ENCODE measurements at regions not wholly inside any gene's neighbourhood (a gene's known extent, or its start where the extent isn't known, plus 50 kb on each side); places are given as distances from the start of the nearest gene placed in this dataset.

GRCh38 chr20:53712212-53712977 is 118.8 kb upstream of the ZNF217 start:
- peak; percentile 19 for DNase-seq

GRCh38 chr20:53711333-53712211 is 117.9 kb upstream of the ZNF217 start:
- no peak for DNase-seq

GRCh38 chr20:53708129-53708968 is 114.7 kb upstream of the ZNF217 start:
- DNase-seq, result no peak

- DNase-seq, result no peak
Measured at GRCh38 chr20:53707371-53708055, 113.9 kb upstream of the ZNF217 start.

GRCh38 chr20:53706466-53707370 is 113.1 kb upstream of the ZNF217 start:
- no peak for DNase-seq

GRCh38 chr20:53706008-53706465 is 112.4 kb upstream of the ZNF217 start:
- DNase-seq, result no peak

GRCh38 chr20:53702617-53703016 is 109.0 kb upstream of the ZNF217 start:
- no peak for DNase-seq

GRCh38 chr20:53699906-53700305 is 106.3 kb upstream of the ZNF217 start:
- DNase-seq, result no peak

GRCh38 chr20:53699085-53699674 is 105.5 kb upstream of the ZNF217 start:
- DNase-seq, result no peak

- DNase-seq, result no peak
Measured at GRCh38 chr20:53698371-53698978, 104.8 kb upstream of the ZNF217 start.

GRCh38 chr20:53695797-53696527 is 102.3 kb upstream of the ZNF217 start:
- no peak for DNase-seq

- no peak for DNase-seq
Measured at GRCh38 chr20:53693262-53693871, 99.7 kb upstream of the ZNF217 start.

GRCh38 chr20:53692465-53693067 is 98.9 kb upstream of the ZNF217 start:
- no peak for DNase-seq

GRCh38 chr20:53691811-53692192 is 98.2 kb upstream of the ZNF217 start:
- no peak for DNase-seq

- no peak for DNase-seq
Measured at GRCh38 chr20:53691060-53691810, 97.6 kb upstream of the ZNF217 start.

- DNase-seq, result no peak
Measured at GRCh38 chr20:53688085-53688484, 94.4 kb upstream of the ZNF217 start.

- no peak for DNase-seq
Measured at GRCh38 chr20:53685070-53685595, 91.5 kb upstream of the ZNF217 start.

- DNase-seq, result no peak
Measured at GRCh38 chr20:53683506-53683905, 89.9 kb upstream of the ZNF217 start.

Measured in NCI-H2107 (cell line).